Posterior cingulate gyrus (tissue), 11 donors: ENCODE measurements at regions not wholly inside any gene's neighbourhood (a gene's known extent, or its start where the extent isn't known, plus 50 kb on each side); places are given as distances from the start of the nearest gene placed in this dataset.
A peak's percentile ranks its signal among the peaks of the same experiment; 100 is the strongest.

Experiments
- DNase-seq, 10 donors: peaks; one replicate each; pipeline versions ENCODE4 v3.0.0 to v3.0.0-alpha.2; 2020 to 2021; ENCODE audit warnings: mixed read lengths in 3 of 10
- intact Hi-C: fragments of 100-400 bp; cut with DNase I; formaldehyde crosslinking; loops from one replicate; pipeline ENCODE4 v1.15.1; 2023

DNA sequence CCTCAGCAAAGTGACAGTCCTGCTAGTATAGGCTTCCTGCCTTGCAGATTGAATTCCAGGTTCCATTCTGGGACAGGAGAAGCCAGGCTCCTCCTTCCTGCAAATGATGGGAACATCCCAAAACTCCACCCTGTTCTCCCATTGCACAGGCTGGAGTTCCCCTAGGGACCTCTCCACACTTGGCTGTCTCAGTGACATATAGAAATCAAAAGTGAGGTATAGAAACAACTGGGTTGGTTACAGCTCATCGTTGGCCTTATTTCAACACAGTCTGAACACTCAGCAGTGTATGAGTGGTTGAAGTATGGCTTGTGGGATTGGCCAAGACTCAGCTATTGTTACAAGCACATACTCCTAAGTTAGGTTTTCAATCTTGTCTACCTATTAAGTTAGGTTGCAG, 157.8 kb upstream of the FTMT start:
- intact Hi-C loops = no loop called here
- DNase-seq = no peak

- intact Hi-C loops = no loop called here
- DNase-seq = no peak
Measured at GRCh38 chr5:121695307-121695706, 156.4 kb upstream of the FTMT start.

DNA sequence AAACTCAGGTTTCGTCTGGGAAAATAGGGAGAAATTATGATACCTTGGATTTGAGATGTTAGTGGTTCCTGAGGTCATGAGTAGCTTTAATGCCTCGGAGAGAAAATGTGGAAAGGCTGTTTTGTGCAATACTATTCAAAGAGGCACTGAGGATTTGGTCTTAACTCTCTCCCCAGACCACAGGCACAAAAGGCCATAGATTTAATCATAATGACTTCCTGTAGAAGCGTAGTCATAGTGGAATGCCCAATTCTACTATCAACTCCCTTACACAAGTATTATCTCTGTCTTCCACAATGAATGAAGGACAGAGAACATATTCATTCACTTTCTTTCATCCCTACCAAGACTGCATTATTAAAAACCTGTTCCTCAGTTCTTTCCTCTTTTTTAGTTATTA, 153.0 kb upstream of the FTMT start:
- intact Hi-C loops = no loop called here
- no peak for DNase-seq

DNA sequence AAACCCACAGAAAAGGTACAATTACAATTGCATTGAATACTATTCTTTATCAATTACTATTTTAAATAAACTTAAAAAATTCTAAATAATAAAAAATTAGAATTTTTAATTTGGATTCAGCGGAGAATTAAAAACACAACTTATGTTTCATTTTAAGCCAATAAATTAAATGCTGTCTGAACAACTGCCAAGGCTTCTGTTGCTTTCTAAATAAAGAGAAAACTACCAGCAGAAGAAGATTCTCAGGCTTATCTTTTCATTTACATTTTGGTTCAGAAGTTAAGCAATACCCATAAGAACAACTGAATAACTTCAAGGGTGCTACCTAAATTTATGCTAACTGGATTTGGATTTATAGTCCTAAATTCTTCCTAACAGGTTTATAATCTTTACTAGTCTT, 150.0 kb upstream of the FTMT start:
- intact Hi-C loops = no loop called here
- DNase-seq = no peak

- DNase-seq = no peak
- intact Hi-C loops = no loop called here
Measured at GRCh38 chr5:121702682-121703081, 149.0 kb upstream of the FTMT start.

GRCh38 chr5:121704291-121704690, 147.4 kb upstream of the FTMT start:
- DNase-seq = no peak
- intact Hi-C loops = no loop called here

DNA sequence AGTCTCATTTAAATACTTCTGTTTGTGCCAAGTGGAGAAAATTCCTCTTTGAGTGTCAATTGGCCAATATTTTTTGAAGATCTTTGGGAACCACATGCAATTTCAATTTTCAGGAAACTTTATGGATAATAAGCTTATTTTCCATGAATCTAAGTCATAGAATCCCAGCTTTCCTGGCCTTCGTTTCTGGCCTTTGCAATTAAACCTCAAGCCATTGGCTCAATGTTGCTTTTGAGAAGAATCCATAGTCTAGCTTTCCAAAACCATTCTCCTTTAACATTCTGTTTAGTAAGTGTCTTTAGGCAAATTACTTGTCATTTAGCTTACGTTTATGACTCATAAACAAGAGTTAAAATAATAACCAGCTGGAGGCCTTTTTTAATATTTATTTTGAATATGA, 145.0 kb upstream of the FTMT start:
- intact Hi-C loops = no loop called here
- no peak for DNase-seq

DNA sequence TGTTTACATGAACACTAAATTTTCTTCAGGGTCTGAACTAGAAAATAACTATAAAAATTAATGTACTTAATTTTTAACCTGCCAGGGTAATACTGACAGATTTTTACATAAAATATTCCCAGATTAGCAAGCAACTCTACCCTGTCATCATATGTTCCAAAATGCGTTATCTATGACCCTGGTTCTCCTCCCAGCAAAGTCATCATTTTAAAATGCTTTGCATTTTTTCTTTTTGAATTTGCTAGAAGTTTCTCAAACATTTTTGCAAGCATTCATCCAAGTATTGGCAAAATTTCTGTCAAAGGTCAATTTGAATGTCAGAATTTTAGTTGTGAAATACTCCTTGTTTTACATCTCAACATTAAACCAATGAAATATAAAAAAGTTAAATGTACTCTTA, 144.5 kb upstream of the FTMT start:
- no peak for DNase-seq
- intact Hi-C loops = no loop called here

DNA sequence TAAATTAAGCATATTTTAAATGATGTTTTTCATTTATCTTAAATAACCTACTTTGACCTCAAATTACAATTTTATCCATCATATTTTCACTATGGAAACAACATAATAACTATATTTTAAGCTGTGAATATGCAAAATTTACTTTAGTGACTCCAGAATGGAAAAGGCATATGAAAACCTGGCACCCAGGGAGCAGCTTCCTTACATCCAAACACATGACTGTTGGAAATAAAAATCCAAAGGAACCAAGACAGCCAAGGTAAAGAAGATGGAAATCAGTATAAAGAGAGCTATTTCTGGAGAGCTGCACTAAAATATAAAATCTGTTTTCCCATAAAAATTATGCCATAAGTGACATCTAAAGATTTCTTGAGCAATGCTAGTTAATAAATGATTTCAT, 140.3 kb upstream of the FTMT start:
- DNase-seq = no peak
- intact Hi-C loops = no loop called here

GRCh38 chr5:121719255-121719654, 132.4 kb upstream of the FTMT start:
- intact Hi-C loops = no loop called here
- no peak for DNase-seq

DNA sequence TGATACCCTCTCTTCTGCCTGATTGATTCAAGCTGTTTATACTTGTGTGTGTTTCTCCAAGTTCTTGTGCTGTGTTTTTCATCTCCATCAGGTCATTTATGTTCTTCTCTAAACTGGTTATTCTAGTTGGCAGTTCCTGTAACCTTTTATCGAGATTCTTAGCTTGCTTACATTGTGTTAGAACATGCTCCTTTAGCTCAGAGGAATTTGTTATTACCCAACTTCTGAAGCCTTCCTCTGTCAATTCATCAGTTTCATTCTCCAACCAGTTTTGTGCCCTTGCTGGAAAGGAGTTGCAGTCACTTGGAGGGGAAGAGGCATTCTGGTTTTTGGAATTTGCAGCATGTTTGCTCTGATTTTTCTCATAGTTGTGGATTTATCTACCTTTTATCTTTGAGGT, 126.2 kb upstream of the FTMT start:
- intact Hi-C loops = no loop called here
- no peak for DNase-seq

DNA sequence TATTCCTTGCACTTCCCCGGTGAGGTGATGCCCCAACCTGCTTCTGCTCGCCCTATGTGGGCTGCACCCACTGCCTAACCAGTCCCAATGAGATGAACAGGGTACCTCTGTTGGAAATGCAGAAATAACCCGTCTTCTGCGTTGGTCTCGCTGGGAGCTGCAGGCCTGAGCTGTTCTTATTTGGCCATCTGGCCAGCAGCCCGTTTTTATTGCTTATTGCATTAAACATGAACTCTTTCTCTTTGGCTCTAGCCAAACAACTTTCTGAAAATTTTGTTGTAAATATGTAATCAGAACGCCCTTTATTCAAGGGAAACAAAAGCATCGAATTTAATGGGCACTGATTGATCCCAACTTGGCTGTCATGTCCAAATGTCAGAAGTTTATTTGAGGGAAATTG, 124.7 kb upstream of the FTMT start:
- no peak for DNase-seq
- intact Hi-C loops = no loop called here

DNA sequence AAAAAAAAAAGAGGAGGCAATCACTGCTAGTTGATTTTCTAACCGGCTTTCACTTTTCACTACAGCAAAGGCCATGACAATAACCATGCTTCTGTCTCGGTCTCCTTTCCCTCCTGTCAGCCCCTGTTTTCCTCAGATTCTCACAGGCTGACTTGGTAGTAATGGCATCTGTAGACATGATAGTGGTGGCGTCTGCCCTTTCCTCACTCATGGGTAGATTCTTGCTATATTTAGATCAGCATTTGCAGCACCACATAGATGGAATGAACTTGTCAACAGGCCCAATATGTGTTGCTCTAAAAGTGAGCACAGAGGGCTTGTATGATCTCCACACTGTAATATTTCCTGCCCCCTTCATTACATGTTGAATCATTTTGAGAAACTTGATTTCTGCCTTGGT, 120.3 kb upstream of the FTMT start:
- intact Hi-C loops = no loop called here
- no peak for DNase-seq

- no peak for DNase-seq
- intact Hi-C loops = no loop called here
Measured at GRCh38 chr5:121735618-121736017, 116.1 kb upstream of the FTMT start.

- DNase-seq = no peak
- intact Hi-C loops = no loop called here
Measured at GRCh38 chr5:121737120-121737519, 114.6 kb upstream of the FTMT start.

- intact Hi-C loops = no loop called here
- DNase-seq = no peak
Measured at GRCh38 chr5:121741156-121741555, 110.5 kb upstream of the FTMT start.

DNA sequence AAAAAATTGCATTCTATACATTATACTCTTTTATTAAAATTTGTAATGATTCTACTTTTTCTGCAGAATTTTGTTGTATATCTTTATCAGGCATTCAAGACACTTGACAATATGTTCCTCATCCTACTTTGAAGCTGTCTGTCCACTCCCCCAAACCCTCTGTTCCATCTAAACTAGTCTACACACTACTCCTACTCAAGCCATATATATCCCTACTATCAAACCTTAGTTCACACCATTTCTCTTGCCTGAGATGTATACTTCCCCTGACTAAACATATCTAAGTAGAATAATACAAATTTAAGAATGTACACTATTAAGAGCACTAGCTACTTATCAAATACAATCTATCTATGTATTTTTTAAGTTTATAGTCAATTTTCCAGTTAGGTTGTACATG, 107.1 kb upstream of the FTMT start:
- intact Hi-C loops = no loop called here
- DNase-seq = no peak

- intact Hi-C loops = no loop called here
- no peak for DNase-seq
Measured at GRCh38 chr5:121745407-121745806, 106.3 kb upstream of the FTMT start.

DNA sequence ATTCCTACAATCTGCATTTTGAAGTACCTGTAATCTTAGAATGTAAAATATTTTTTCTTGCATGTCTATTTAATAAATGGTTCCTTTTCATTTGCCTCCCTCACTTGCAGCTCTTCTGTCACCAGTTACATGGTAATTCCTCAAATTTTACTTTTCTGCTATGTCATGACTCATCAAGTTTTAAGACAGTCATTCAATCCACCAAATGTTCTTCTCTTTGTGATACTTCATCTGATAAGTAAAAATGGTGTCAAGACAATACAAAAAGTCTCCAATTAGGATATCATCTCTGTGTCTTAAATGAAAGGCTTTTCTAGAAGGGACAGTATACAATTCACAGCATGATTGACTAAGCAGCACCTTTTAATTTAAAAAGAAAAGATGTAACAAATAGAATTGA, 104.9 kb upstream of the FTMT start:
- intact Hi-C loops = no loop called here
- no peak for DNase-seq

DNA sequence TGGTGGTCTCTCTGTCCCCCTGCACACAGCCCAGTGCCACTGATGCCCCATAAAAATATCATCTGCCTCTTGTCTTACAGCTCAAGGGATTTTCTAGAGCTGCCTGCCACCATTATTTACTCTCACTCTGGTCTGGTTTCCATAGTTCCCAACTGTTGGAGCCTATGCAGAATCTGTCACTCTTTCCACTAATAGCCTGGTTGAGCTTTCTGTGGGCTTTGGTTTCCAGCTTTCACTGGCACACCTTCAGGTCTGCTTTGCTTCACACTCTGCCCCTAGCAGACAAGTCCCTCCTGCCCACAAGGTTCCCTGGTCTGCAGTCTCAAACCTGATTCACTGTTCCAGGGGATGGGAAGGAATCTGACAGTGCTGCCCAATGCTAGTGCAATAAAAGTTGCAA, 103.0 kb upstream of the FTMT start:
- intact Hi-C loops = no loop called here
- peak in 1 of 10 donors; percentile 29 for DNase-seq

DNA sequence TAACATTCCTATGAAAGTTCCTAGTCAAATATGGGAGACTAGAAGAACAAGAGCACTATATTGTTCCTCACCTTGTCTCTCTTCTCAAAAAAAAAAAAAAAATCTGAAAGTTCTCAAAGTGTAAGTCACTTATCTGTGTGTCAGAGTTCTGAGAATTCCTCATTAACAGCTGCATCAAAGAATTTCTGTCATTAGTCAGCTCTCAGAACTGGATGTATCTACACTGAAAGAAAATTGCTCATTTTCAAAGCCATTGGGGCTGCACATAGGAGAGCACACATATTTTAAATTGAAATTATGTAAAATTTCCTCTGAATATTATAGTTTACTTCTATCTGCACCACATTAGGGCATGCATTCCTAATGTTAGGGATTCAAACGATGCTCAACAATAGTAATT, 99.5 kb upstream of the FTMT start:
- intact Hi-C loops = no loop called here
- no peak for DNase-seq

GRCh38 chr5:121755266-121755665, 96.4 kb upstream of the FTMT start:
- intact Hi-C loops = no loop called here
- DNase-seq = no peak

DNA sequence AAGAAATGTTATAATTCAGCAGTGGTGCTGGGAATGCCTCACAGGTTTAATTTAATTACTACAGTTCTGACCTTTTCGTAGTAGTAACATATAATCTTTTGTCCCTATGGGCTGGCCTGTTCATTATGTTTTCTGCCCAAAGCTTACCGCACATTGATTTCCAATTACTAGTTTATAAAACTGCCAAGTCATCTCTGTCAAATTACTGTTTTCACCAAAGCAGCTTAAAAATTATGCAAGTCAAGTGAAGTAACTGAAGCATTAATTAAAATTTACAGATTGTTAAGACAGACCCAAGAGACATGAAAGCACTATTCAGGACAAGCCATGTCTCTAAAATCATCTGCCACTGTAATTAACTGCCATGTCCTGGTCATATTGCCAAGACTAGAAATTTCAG, 93.9 kb upstream of the FTMT start:
- intact Hi-C loops = no loop called here
- no peak for DNase-seq

- no peak for DNase-seq
- intact Hi-C loops = no loop called here
Measured at GRCh38 chr5:121758615-121759014, 93.1 kb upstream of the FTMT start.
